Small intestine (tissue), 7 donors: ENCODE measurements at regions not wholly inside any gene's neighbourhood (a gene's known extent, or its start where the extent isn't known, plus 50 kb on each side); places are given as distances from the start of the nearest gene placed in this dataset.

Source experiments
- DNase-seq, 2 donors: peaks; one replicate each; pipeline versions ENCODE4 v3.0.0 to v3.0.0-alpha.2; 2013
- FAIRE-seq: peaks from 2 replicates; lab custom pipeline; 2012; peaks lifted over from hg19 to GRCh38; lab: Jason Lieb, UNC
- H3K27ac ChIP-seq, 3 donors: one replicate each; pipeline ENCODE4 v1.5.1; 2013; ENCODE audit warnings: low read length in 2 of 3, mild to moderate bottlenecking in 2 of 3, control low read depth in 1 of 3, inconsistent platforms in 1 of 3, low read depth in 1 of 3, moderate library complexity in 1 of 3
- H3K27me3 ChIP-seq, 3 donors: one replicate each; pipeline ENCODE4 v1.6.1; 2013; ENCODE audit warnings: low read length in 3 of 3, inconsistent platforms in 1 of 3; ENCODE audit not compliant: control insufficient read depth in 3 of 3, insufficient read depth in 3 of 3
- H3K36me3 ChIP-seq, 3 donors: one replicate each; pipeline ENCODE4 v1.6.1; 2013; ENCODE audit warnings: low read length in 3 of 3, inconsistent platforms in 1 of 3, low read depth in 1 of 3, mild to moderate bottlenecking in 1 of 3, moderate library complexity in 1 of 3; ENCODE audit not compliant: control insufficient read depth in 3 of 3, insufficient read depth in 2 of 3
- H3K4me1 ChIP-seq, 3 donors: one replicate each; pipeline ENCODE4 v1.6.1; 2013; ENCODE audit warnings: low read length in 2 of 3, inconsistent platforms in 1 of 3, low read depth in 1 of 3, mild to moderate bottlenecking in 1 of 3, moderate library complexity in 1 of 3; ENCODE audit not compliant: control insufficient read depth in 3 of 3, insufficient read depth in 2 of 3
- H3K4me3 ChIP-seq, 3 donors: one replicate each; pipeline ENCODE4 v1.5.1; 2013; ENCODE audit warnings: low read length in 3 of 3, control low read depth in 1 of 3, inconsistent platforms in 1 of 3, low read depth in 1 of 3, mild to moderate bottlenecking in 1 of 3, moderate library complexity in 1 of 3
- H3K9me3 ChIP-seq, 2 donors: one replicate each; pipeline ENCODE4 v1.6.1; 2013; ENCODE audit warnings: low read depth in 1 of 2, low read length in 1 of 2; ENCODE audit not compliant: control insufficient read depth in 2 of 2, insufficient read depth in 1 of 2
- WGBS, 3 donors: extraction: QIAGEN DNeasy Blood & Tissue Kit; methylation state at CpG; one replicate each; pipeline ENCODE4 v1.1.7; 2013; 5-methylcytosine and 5-hydroxymethylcytosine counted together
- donor health status: healthy with polysubstance abuse.
- donor health status: control.
- donor health status: control.
- donor health status: Bipolar disorder and iron deficiency.
- donor health status: healthy.

GRCh38 chr2:8550937-8551621 is 130.8 kb upstream of the ID2 start:
- no peaks in the 10 kb centered on the region for H3K27me3 ChIP-seq
- H3K36me3 ChIP-seq = peaks cover 0 to 14% (median 0%) of the 10 kb centered on the region in 3 donors
- no peak for FAIRE-seq
- H3K4me1 ChIP-seq = no peaks in the 10 kb centered on the region
- H3K27ac ChIP-seq = no peak overlapping the region
- WGBS, 3 donors = 84 to 87% (median 84%) methylated on average over 14 of the region's 14 CpGs
- no peak for DNase-seq
- peaks cover 0 to 3% of the 10 kb centered on the region in 2 donors for H3K9me3 ChIP-seq
- no peak overlapping the region for H3K4me3 ChIP-seq

- no peaks in the 10 kb centered on the region for H3K4me1 ChIP-seq
- DNase-seq (no peak), FAIRE-seq (no peak)
- no peak overlapping the region for H3K4me3 ChIP-seq
- no peaks in the 10 kb centered on the region for H3K27me3 ChIP-seq
- no peak overlapping the region for H3K27ac ChIP-seq
- peaks cover 0 to 3% of the 10 kb centered on the region in 2 donors for H3K9me3 ChIP-seq
- H3K36me3 ChIP-seq = peaks cover 0 to 14% (median 0%) of the 10 kb centered on the region in 3 donors
- 66 to 87% (median 67%) methylated on average over 8 of the region's 8 CpGs for WGBS, 3 donors
These were observed 130.2 kb upstream of the ID2 start for GRCh38 chr2:8551622-8552074.

DNA sequence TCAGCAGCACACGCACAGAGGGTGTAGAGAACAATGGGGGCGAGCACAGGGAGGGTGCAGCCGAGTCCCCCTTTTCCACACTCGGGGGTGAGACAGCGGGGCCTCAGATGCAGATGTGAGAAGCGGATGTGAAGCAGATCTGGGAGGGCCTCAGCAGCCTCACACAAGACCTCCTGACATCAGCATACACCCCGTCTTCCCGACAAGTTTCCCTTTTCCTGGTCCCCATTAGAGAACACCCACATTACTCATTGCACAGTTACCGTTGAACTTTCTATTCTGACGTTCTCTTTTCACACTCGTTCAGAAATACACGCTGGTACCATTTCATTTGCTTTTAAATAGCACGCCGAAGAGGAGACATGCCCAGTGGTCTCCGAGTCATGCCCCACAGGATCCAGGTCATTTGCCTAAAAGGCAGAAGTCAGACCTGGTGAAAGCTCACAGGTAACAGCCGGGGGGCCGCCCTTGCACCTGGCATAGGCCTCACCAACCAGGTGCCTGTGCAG is 129.5 kb upstream of the ID2 start:
- Histone ChIP-seq H3K27ac (no peak overlapping the region), H3K4me1 (no peaks in the 10 kb centered on the region), H3K4me3 (no peak overlapping the region), H3K27me3 (no peaks in the 10 kb centered on the region), H3K9me3 (peaks cover 0 to 3% of the 10 kb centered on the region in 2 donors), H3K36me3 (peaks cover 0 to 13% (median 0%) of the 10 kb centered on the region in 3 donors)
- WGBS, 3 donors = 88 to 95% (median 92%) methylated on average over 17 of the region's 17 CpGs
- FAIRE-seq = no peak
- no peak for DNase-seq

DNA sequence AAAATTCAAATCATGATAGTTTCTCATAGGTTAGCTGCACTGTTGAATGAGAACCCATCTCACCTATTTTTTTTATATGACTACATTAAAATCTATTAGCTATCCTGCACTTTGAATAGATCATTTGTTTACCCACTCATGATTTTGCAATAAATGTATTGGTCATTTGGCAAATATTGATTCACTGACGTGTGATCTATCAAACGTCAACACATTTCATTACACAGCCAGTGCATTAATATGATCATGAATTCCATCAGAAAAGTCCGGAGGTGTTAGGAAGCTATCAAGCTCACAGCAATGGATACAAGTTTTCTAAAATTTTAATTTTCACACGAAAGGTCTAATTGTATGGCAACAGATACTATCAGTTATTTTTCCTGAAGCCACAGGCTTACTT is 128.2 kb upstream of the ID2 start:
- FAIRE-seq (no peak), DNase-seq (no peak)
- H3K36me3 ChIP-seq = peaks cover 0 to 10% (median 0%) of the 10 kb centered on the region in 3 donors
- 84 to 92% (median 90%) methylated on average over 4 of the region's 4 CpGs for WGBS, 3 donors
- H3K4me1 ChIP-seq = no peaks in the 10 kb centered on the region
- no peak overlapping the region for H3K4me3 ChIP-seq
- peaks cover 0 to 12% of the 10 kb centered on the region in 2 donors for H3K9me3 ChIP-seq
- H3K27me3 ChIP-seq = no peaks in the 10 kb centered on the region
- no peak overlapping the region for H3K27ac ChIP-seq

GRCh38 chr2:8554296-8554806 is 127.5 kb upstream of the ID2 start:
- H3K36me3 ChIP-seq = peaks cover 0 to 7% (median 0%) of the 10 kb centered on the region in 3 donors
- H3K27me3 ChIP-seq = no peaks in the 10 kb centered on the region
- H3K4me3 ChIP-seq = no peak overlapping the region
- H3K27ac ChIP-seq = no peak overlapping the region
- no peaks in the 10 kb centered on the region for H3K4me1 ChIP-seq
- peaks cover 0 to 18% of the 10 kb centered on the region in 2 donors for H3K9me3 ChIP-seq
- DNase-seq (no peak), FAIRE-seq (no peak)
- WGBS, 3 donors = 95 to 97% (median 95%) methylated on average over 9 of the region's 9 CpGs

- WGBS, 3 donors = 96 to 98% (median 97%) methylated on average over 2 of the region's 2 CpGs
- H3K27me3 ChIP-seq = no peaks in the 10 kb centered on the region
- peaks cover 0 to under 1% (median 0%) of the 10 kb centered on the region in 3 donors for H3K36me3 ChIP-seq
- peaks cover 0 to 20% of the 10 kb centered on the region in 2 donors for H3K9me3 ChIP-seq
- no peaks in the 10 kb centered on the region for H3K4me1 ChIP-seq
- H3K27ac ChIP-seq = no peak overlapping the region
- DNase-seq = no peak
- no peak overlapping the region for H3K4me3 ChIP-seq
- peak; percentile 83 for FAIRE-seq
These were observed 126.3 kb upstream of the ID2 start for GRCh38 chr2:8555543-8555942.

DNA sequence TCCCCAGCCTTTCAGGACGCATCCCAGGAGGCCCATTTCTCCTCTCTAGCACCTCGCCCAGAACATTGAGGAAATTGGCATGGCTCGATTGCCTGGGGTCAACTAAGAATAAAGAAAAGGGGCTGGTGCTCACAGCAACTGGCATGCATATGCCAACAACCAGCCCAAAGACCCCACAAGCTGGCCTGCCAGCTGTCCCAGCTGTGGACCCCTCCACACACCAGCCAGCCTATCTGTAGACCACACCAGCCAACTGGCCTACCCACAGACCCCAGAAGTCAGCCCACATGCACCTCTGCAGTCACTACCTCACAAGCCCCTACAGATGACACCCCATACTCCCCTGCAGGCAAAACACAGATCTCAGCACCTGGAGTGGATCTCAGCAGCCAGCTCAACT is 123.8 kb upstream of the ID2 start:
- no peaks in the 10 kb centered on the region for H3K4me1 ChIP-seq
- DNase-seq (no peak), FAIRE-seq (no peak)
- H3K27me3 ChIP-seq = no peaks in the 10 kb centered on the region
- H3K4me3 ChIP-seq = no peak overlapping the region
- WGBS, 3 donors = 90 to 98% (median 95%) methylated on average over 3 of the region's 3 CpGs
- peaks cover 0 to 20% of the 10 kb centered on the region in 2 donors for H3K9me3 ChIP-seq
- H3K36me3 ChIP-seq = no peaks in the 10 kb centered on the region
- no peak overlapping the region for H3K27ac ChIP-seq

DNA sequence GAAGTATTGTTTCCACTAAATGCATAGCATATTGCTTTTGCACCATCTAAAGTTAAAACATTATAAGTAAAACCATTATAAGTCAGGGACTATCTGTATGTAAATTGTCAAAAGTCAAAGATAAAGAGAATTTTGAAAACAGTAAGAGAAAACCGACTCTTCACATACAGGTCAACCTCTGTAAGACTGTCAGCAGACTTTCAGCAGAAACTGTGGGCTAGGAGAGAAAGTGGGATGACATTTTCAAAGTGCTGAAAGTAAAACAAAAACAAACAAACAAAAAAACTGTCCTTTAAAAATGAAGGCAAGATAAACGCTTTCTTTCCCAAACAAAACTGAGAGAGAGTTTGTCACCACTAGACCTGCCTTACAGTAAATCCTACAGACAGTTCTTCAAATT is 122.9 kb upstream of the ID2 start:
- H3K27ac ChIP-seq = no peak overlapping the region
- H3K36me3 ChIP-seq = peaks cover 0 to 3% (median 0%) of the 10 kb centered on the region in 3 donors
- no peaks in the 10 kb centered on the region for H3K4me1 ChIP-seq
- WGBS, 3 donors = 89 to 97% (median 93%) methylated on average over 2 of the region's 2 CpGs
- no peak for DNase-seq
- no peak overlapping the region for H3K4me3 ChIP-seq
- peaks cover 0 to 20% of the 10 kb centered on the region in 2 donors for H3K9me3 ChIP-seq
- no peak for FAIRE-seq
- H3K27me3 ChIP-seq = no peaks in the 10 kb centered on the region
